ENCODE measurements at regions not wholly inside any gene's neighbourhood (a gene's known extent, or its start where the extent isn't known, plus 50 kb on each side); places are given as distances from the start of the nearest gene placed in this dataset.

GRCh38 chr13:75136151-75136550, 345.8 kb downstream of the TBC1D4 start:
- TF ChIP-seq POLR2A (IDR thresholded peaks at IDR 0.05; ENCODE audit: low read length) (no peak), GATA1 (IDR thresholded peaks at IDR 0.05; ENCODE audit: low read depth, low read length) (no peak)

Data from erythroblast (primary cell).